Uterus (tissue), 2 donors: ENCODE measurements at regions not wholly inside any gene's neighbourhood (a gene's known extent, or its start where the extent isn't known, plus 50 kb on each side); places are given as distances from the start of the nearest gene placed in this dataset.

Experiments used
- POLR2A ChIP-seq, 2 donors: fragments of 450-650 bp; IDR thresholded peaks; one replicate each; pipeline ENCODE4 v1.6.1; 2016; ENCODE audit warnings: antibody characterized with exemption in 2 of 2, mild to moderate bottlenecking in 1 of 2, moderate library complexity in 1 of 2
- TF ChIP-seq, protein P1 (sequence below), 4 experiments: fragments of 200-600 bp in 2 of 4; fragments of 450-650 bp in 2 of 4; sonication (generic) in 2 of 4; IDR thresholded peaks; one replicate each; pipeline ENCODE4 v1.5.1; 2016 to 2019; ENCODE audit warnings: antibody characterized with exemption in 4 of 4, mild to moderate bottlenecking in 2 of 4, moderate library complexity in 1 of 4

GRCh38 chr7:378551-379455 lies 88.8 kb downstream of the FOXL3 start:
- no peak for TF ChIP-seq POLR2A (IDR thresholded peaks at IDR 0.05)
- TF ChIP-seq, protein P1, sequence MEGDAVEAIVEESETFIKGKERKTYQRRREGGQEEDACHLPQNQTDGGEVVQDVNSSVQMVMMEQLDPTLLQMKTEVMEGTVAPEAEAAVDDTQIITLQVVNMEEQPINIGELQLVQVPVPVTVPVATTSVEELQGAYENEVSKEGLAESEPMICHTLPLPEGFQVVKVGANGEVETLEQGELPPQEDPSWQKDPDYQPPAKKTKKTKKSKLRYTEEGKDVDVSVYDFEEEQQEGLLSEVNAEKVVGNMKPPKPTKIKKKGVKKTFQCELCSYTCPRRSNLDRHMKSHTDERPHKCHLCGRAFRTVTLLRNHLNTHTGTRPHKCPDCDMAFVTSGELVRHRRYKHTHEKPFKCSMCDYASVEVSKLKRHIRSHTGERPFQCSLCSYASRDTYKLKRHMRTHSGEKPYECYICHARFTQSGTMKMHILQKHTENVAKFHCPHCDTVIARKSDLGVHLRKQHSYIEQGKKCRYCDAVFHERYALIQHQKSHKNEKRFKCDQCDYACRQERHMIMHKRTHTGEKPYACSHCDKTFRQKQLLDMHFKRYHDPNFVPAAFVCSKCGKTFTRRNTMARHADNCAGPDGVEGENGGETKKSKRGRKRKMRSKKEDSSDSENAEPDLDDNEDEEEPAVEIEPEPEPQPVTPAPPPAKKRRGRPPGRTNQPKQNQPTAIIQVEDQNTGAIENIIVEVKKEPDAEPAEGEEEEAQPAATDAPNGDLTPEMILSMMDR (IDR thresholded peaks at IDR 0.05): no peak
